GM21825 (cell line): ENCODE measurements at regions not wholly inside any gene's neighbourhood (a gene's known extent, or its start where the extent isn't known, plus 50 kb on each side); places are given as distances from the start of the nearest gene placed in this dataset.
A peak's percentile ranks its signal among the peaks of the same experiment; 100 is the strongest.

Experiments used
- ATAC-seq: cut with Tn5 transposase; IDR thresholded peaks from one replicate; pipeline ENCODE4 v1.9.1; 2021; ENCODE audit warnings: mild to moderate bottlenecking, moderate library complexity; ENCODE audit not compliant: unreplicated experiment

- ATAC-seq = no peak
Observed at GRCh38 chr7:19455623-19456022, 253.2 kb downstream of the POLR1F start.

- ATAC-seq = no peak
Observed at GRCh38 chr7:19448091-19448490, 260.7 kb downstream of the POLR1F start.

GRCh38 chr7:19442016-19442785 is 266.6 kb downstream of the POLR1F start:
- no peak for ATAC-seq

- no peak for ATAC-seq
Observed at GRCh38 chr7:19439517-19439916, 269.3 kb downstream of the POLR1F start.

GRCh38 chr7:19437446-19437845 is 271.4 kb downstream of the POLR1F start:
- ATAC-seq = no peak

GRCh38 chr7:19427944-19428343 is 280.9 kb downstream of the POLR1F start:
- no peak for ATAC-seq

GRCh38 chr7:19421861-19422260 is 276.6 kb upstream of the FERD3L start:
- ATAC-seq = no peak

- ATAC-seq = no peak
Observed at GRCh38 chr7:19417231-19417630, 272.0 kb upstream of the FERD3L start.

- no peak for ATAC-seq
Observed at GRCh38 chr7:19415123-19415522, 269.9 kb upstream of the FERD3L start.

GRCh38 chr7:19413443-19413965 is 268.3 kb upstream of the FERD3L start:
- ATAC-seq = no peak

GRCh38 chr7:19410691-19411090 is 265.5 kb upstream of the FERD3L start:
- no peak for ATAC-seq

- no peak for ATAC-seq
Observed at GRCh38 chr7:19410106-19410505, 264.9 kb upstream of the FERD3L start.

GRCh38 chr7:19408706-19409220 is 263.5 kb upstream of the FERD3L start:
- ATAC-seq = no peak

GRCh38 chr7:19407270-19407669 is 262.0 kb upstream of the FERD3L start:
- no peak for ATAC-seq

- ATAC-seq = no peak
Observed at GRCh38 chr7:19405541-19405940, 260.3 kb upstream of the FERD3L start.

GRCh38 chr7:19404912-19405329 is 259.7 kb upstream of the FERD3L start:
- ATAC-seq = no peak

GRCh38 chr7:19403691-19404090 is 258.5 kb upstream of the FERD3L start:
- no peak for ATAC-seq

GRCh38 chr7:19401461-19401860 is 256.2 kb upstream of the FERD3L start:
- no peak for ATAC-seq

GRCh38 chr7:19400758-19401254 is 255.6 kb upstream of the FERD3L start:
- no peak for ATAC-seq

GRCh38 chr7:19397911-19398310 is 252.7 kb upstream of the FERD3L start:
- peak; percentile 82 for ATAC-seq

- ATAC-seq = no peak
Observed at GRCh38 chr7:19392246-19392645, 247.0 kb upstream of the FERD3L start.

GRCh38 chr7:19390795-19391194 is 245.6 kb upstream of the FERD3L start:
- no peak for ATAC-seq
